GM04504 (cell line): ENCODE measurements at regions not wholly inside any gene's neighbourhood (a gene's known extent, or its start where the extent isn't known, plus 50 kb on each side); places are given as distances from the start of the nearest gene placed in this dataset.
A peak's percentile ranks its signal among the peaks of the same experiment; 100 is the strongest.

Source experiments
- DNase-seq: peaks from one replicate; pipeline ENCODE4 v3.0.0-alpha.2; 2012; ENCODE audit warnings: low read depth

GRCh38 chr6:10048370-10049297 is 366.2 kb downstream of the TFAP2A start:
- no peak for DNase-seq

GRCh38 chr6:10042280-10042679 is 372.6 kb downstream of the TFAP2A start:
- DNase-seq, result no peak

GRCh38 chr6:10033223-10033829 is 381.5 kb downstream of the TFAP2A start:
- DNase-seq, result no peak

GRCh38 chr6:10031617-10032016 is 383.3 kb downstream of the TFAP2A start:
- no peak for DNase-seq

GRCh38 chr6:10030942-10031537 is 383.8 kb downstream of the TFAP2A start:
- DNase-seq, result no peak

GRCh38 chr6:10028222-10028621 is 386.7 kb downstream of the TFAP2A start:
- no peak for DNase-seq

GRCh38 chr6:10019851-10020250 is 395.0 kb downstream of the TFAP2A start:
- DNase-seq, result no peak

- DNase-seq, result peak; percentile 15
Observed at GRCh38 chr6:10014557-10014956, 400.3 kb downstream of the TFAP2A start.

- no peak for DNase-seq
Observed at GRCh38 chr6:10000551-10000950, 414.3 kb downstream of the TFAP2A start.

GRCh38 chr6:9999796-10000195 is 415.1 kb downstream of the TFAP2A start:
- DNase-seq, result no peak

- DNase-seq, result no peak
Observed at GRCh38 chr6:9986273-9986672, 428.6 kb downstream of the TFAP2A start.

- DNase-seq, result no peak
Observed at GRCh38 chr6:9985481-9985880, 429.4 kb downstream of the TFAP2A start.

GRCh38 chr6:9984607-9985006 is 430.3 kb downstream of the TFAP2A start:
- no peak for DNase-seq

- DNase-seq, result no peak
Observed at GRCh38 chr6:9983168-9983567, 431.7 kb downstream of the TFAP2A start.

GRCh38 chr6:9982215-9982614 is 432.7 kb downstream of the TFAP2A start:
- DNase-seq, result no peak

GRCh38 chr6:9979996-9980395 is 434.9 kb downstream of the TFAP2A start:
- DNase-seq, result no peak

- no peak for DNase-seq
Observed at GRCh38 chr6:9978480-9978879, 436.4 kb downstream of the TFAP2A start.

GRCh38 chr6:9977411-9977810 is 437.5 kb downstream of the TFAP2A start:
- no peak for DNase-seq

GRCh38 chr6:9961646-9962045 is 453.2 kb downstream of the TFAP2A start:
- DNase-seq, result no peak

GRCh38 chr6:9957215-9957759 is 457.6 kb downstream of the TFAP2A start:
- no peak for DNase-seq

- no peak for DNase-seq
Observed at GRCh38 chr6:9948678-9949077, 466.2 kb downstream of the TFAP2A start.

- DNase-seq, result no peak
Observed at GRCh38 chr6:9943986-9944385, 470.9 kb downstream of the TFAP2A start.

GRCh38 chr6:9943026-9943425 is 471.8 kb downstream of the TFAP2A start:
- no peak for DNase-seq
